Caki2 (cell line): ENCODE measurements at regions not wholly inside any gene's neighbourhood (a gene's known extent, or its start where the extent isn't known, plus 50 kb on each side); places are given as distances from the start of the nearest gene placed in this dataset.

Experiments used
- DNase-seq: peaks from one replicate; pipeline ENCODE4 v3.0.0-alpha.2; 2015; ENCODE audit warnings: low read depth
- in situ Hi-C: cut with HindIII; loops from 2 replicates; pipeline ENCODE4 v1.10.0; 2016; ENCODE audit warnings: low sequenced_read_pairs, low pct_unique_long_range_greater_than_20kb, mixed read lengths

DNA sequence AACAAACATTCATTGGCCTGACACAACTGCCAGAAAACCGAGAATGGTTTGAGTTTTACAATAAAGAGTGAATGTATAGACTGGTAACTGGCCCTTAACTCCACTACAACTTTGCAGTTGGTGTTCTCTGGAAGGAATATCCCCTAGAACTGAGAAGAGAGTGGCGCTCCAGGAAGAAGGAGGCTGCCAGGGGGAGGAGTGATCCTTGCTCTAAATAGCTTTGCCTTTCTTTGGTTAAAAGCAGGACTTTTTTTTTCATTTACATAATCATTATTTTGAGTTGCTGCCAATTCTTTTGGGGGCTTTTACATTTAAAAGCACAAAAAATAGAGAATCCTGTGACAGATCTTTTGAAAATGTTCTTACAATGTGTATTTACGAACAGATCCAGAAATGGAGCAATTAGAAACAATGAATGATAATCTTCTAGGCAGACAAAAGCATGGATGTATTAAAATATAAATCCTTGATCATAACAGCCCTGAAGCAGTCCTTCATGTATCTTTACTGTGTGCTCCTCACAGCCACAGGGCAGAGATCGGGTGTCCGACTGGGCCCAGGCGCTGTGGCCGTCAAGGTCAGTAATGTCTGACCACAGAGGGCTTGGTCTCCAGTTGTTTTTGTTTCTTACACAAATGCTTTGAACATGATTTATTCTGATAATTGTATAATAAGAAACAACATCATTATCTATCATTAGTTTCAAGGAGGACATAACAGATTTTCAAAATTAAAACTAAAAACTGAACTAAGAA is 612.2 kb downstream of the HDGFL1 start:
- no peak for DNase-seq
- in situ Hi-C loops: no loop called here

DNA sequence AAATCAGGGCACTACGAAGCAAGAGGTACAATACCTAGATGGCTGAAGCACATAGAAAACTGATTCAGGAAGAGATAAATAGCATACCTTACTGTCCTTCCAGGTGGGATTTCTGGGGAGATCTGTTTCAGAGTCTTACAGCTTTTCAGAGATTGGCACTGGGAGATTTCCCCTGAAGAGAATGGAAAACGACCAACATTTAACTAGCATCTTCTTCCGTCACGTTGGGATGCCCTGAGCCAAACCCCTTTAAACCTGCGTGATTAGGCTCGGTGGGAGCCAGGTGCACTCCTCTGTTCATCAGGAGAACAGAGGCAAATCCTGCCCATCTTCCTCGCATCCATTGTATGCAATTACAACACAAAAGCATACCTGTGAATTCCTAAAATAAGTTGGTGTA is 614.5 kb downstream of the HDGFL1 start:
- in situ Hi-C loops: no loop called here

GRCh38 chr6:23184351-23184750 is 615.0 kb downstream of the HDGFL1 start:
- no peak for DNase-seq
- in situ Hi-C loops: no loop called here

More for the DNA sequence above, 614.5 kb downstream of the HDGFL1 start:
- no peak for DNase-seq

DNA sequence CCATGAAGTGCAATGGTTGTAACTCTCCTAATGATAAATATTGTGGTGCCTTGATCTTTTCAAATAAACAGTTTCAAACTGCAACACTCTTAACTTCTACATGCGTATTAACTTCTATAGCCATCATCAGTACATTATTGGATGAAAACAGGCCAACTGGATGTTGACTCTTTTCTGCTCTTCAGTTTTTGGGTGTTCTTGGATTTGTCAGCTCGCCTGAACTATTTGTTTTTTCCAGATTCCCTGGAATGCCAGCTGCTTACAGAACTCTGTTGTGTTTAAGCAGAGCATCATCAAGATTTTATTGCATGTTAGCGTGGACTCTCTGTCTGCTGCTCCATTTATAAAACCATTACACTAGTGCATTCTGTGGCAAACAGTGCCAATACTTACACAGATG is 626.1 kb downstream of the HDGFL1 start:
- no peak for DNase-seq
- in situ Hi-C loops: no loop called here

GRCh38 chr6:23199541-23199940 is 630.2 kb downstream of the HDGFL1 start:
- in situ Hi-C loops: no loop called here

GRCh38 chr6:23200946-23201345 is 631.6 kb downstream of the HDGFL1 start:
- in situ Hi-C loops: no loop called here
- DNase-seq: no peak

More at GRCh38 chr6:23199541-23199940, 630.2 kb downstream of the HDGFL1 start:
- no peak for DNase-seq

GRCh38 chr6:23202207-23202606 is 632.8 kb downstream of the HDGFL1 start:
- DNase-seq: no peak
- in situ Hi-C loops: no loop called here

- DNase-seq: no peak
- in situ Hi-C loops: no loop called here
Observed at GRCh38 chr6:23212398-23212797, 643.0 kb downstream of the HDGFL1 start.

DNA sequence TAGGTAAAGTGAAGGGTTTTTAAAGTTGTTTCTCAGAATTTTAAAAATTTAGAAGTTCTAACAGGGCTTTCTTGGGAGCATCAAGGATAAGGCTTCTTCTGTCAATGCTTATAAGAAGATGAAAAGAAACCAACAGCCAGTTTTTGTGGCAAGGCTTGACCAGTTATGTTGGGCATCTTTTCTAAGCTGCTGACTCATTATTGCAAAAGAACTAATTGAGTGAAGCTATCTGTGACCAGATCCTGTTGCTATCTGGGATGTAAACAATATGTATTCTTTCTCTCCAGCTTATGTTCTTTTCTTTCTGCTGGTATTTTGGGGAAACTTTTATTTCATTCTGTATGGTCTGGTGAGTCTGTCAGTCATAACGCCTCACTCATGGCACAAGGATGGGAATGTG is 643.8 kb downstream of the HDGFL1 start:
- peak; percentile 74 for DNase-seq
- in situ Hi-C loops: no loop called here

GRCh38 chr6:23213651-23214050 is 644.3 kb downstream of the HDGFL1 start:
- in situ Hi-C loops: no loop called here
- DNase-seq: no peak

DNA sequence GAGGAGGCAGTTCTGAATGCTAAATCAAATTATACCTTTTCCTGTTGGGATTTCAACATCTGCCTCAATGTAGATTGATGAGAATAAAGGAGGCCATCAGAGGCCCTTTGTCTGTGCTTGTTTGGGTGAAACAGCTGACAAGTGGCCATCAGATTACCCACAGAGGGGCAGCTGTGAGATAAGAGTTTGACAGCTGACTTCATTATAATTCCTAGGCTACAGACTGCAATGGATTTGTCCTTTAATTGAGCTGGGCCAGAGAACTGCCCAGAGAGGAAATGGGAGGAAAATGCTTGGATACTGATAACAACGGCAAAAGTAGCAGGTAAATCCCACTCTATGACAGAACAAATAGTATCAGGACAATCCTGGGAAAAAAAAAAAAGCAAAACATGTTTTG is 649.4 kb downstream of the HDGFL1 start:
- in situ Hi-C loops: no loop called here
- DNase-seq: no peak

DNA sequence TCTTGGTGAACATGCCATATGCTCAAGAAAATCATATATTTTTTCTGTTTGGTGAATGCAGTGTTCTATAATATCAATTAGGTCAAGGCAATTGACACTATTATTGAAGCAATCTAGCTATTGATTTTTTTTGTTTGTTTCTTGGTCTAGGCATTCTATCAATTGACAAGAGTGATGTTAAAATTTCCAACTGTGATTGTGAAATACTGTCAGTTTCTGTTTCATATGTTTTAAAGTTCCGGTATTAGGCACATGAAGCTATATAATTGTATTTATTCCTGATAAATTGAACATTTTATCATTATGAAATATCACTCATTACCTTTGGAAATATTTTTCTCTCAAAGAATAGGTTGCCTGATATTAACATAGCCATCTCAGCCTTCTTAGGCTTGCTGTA is 653.4 kb downstream of the HDGFL1 start:
- in situ Hi-C loops: no loop called here
- no peak for DNase-seq

DNA sequence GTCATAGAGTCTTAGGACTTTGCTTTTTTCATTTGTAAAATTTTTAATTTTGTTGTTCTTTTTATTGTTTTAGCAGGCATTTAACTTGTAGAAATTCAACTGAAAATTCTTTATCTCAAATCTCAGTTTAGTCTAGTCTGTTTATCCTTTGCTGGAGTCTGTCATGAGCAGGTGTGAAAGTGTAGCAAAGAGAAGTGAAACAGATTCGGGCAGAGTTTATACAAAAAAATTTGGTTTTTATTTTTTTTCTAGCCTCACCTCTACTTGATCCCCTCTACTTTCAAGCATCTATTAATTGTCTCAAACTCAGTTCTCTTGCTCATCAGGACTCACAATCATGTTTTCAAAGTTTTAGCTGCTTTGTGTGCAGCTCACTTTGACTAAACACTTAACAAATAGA is 655.2 kb downstream of the HDGFL1 start:
- no peak for DNase-seq
- in situ Hi-C loops: no loop called here

- DNase-seq: peak; percentile 86
- in situ Hi-C loops: no loop called here
Observed at GRCh38 chr6:23228439-23229024, 659.2 kb downstream of the HDGFL1 start.

- DNase-seq: no peak
- in situ Hi-C loops: no loop called here
Observed at GRCh38 chr6:23243854-23244253, 674.5 kb downstream of the HDGFL1 start.

DNA sequence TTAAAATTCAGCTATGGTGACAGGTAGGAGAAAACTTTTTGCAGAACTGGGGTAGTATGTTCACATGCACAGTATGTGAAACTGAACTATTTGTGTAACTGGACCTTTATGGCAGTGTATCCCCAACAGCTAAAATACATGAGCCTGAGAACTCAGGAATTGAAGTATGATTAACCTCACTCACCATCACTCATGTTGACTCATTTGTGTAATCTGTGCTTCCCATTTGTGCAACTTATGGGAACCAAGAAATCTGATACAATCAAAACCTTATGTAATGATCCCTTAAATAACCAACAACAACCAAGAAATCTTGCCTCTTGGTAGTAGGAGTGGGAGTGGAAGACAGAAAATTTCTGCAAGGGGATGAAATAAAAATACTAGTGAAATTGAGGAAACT is 674.9 kb downstream of the HDGFL1 start:
- in situ Hi-C loops: no loop called here
- DNase-seq: peak; percentile 28

GRCh38 chr6:23245572-23245971 is 676.2 kb downstream of the HDGFL1 start:
- in situ Hi-C loops: no loop called here
- no peak for DNase-seq

GRCh38 chr6:23246896-23247295 is 677.5 kb downstream of the HDGFL1 start:
- no peak for DNase-seq
- in situ Hi-C loops: no loop called here

DNA sequence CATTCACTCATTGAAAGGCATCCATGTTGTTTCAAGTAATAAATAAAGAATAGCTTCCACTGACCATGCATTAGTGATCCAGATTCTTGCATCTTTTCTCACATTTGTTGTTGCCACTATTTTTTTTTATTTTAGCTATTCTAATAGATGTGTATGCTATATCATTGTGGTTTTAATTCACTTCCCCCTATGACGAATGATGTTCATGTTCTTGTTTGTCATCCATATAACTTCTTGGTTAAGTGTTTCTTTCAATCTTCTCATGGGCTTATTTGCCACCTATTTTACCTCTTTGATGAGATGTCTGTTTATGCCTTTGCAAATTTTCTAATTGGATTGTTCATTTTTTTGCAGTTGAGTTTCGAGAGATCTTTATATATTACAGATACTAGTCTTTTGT is 681.2 kb downstream of the HDGFL1 start:
- in situ Hi-C loops: no loop called here
- DNase-seq: no peak

DNA sequence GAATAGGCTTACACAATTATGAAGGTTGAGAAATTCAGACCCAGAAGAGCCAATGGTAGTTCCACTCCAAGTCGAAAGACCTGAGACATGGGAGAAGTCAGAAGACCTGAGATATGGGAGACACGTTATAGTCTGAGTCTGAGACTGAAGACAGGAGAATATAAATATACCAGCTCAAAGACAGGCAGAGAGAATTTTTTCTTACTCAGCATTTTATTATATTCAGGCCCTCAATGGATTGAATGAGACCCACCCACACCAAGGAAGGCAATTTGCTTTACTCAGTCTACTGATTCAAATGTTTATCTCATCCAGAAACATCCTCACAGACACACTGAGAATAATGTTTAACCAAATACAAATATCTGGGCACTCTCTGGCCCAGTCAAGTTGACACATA is 693.5 kb downstream of the HDGFL1 start:
- in situ Hi-C loops: no loop called here
- no peak for DNase-seq
